H9 (cell line): ENCODE measurements at regions not wholly inside any gene's neighbourhood (a gene's known extent, or its start where the extent isn't known, plus 50 kb on each side); places are given as distances from the start of the nearest gene placed in this dataset.

ENCODE experiments used
- DNase-seq: peaks from one replicate; pipeline ENCODE4 v3.0.0-alpha.2; 2017
- H2AFZ ChIP-seq: one replicate; pipeline ENCODE4 v1.6.1; 2013; ENCODE audit warnings: mild to moderate bottlenecking, low read length, control low read depth, moderate library complexity
- H2AK5ac ChIP-seq: 2 replicates; pipeline ENCODE4 v1.6.1; 2013; ENCODE audit warnings: low read length, control low read depth, mixed read lengths; ENCODE audit not compliant: insufficient read length
- H2BK120ac ChIP-seq: one replicate; pipeline ENCODE4 v1.6.1; 2013; ENCODE audit warnings: low read depth, mild to moderate bottlenecking, low read length, control low read depth, inconsistent platforms; ENCODE audit not compliant: poor library complexity, severe bottlenecking
- H2BK12ac ChIP-seq: 2 replicates; pipeline ENCODE4 v1.6.1; 2013; ENCODE audit warnings: low read length, control low read depth, mixed read lengths, low read depth; ENCODE audit not compliant: insufficient read length
- H2BK15ac ChIP-seq: 2 replicates; pipeline ENCODE4 v1.6.1; 2013; ENCODE audit warnings: low read depth, low read length, control low read depth
- H2BK20ac ChIP-seq: one replicate; pipeline ENCODE4 v1.6.1; 2013; ENCODE audit warnings: low read depth, mild to moderate bottlenecking, low read length, control low read depth, inconsistent platforms; ENCODE audit not compliant: poor library complexity, severe bottlenecking
- H2BK5ac ChIP-seq: 2 replicates; pipeline ENCODE4 v1.6.1; 2013; ENCODE audit warnings: low read length, control low read depth, mixed read lengths; ENCODE audit not compliant: insufficient read length
- H3K14ac ChIP-seq: 2 replicates; pipeline ENCODE4 v1.6.1; 2013; ENCODE audit warnings: low read length, control low read depth; ENCODE audit not compliant: insufficient read depth
- H3K18ac ChIP-seq: 2 replicates; pipeline ENCODE4 v1.6.1; 2013; ENCODE audit warnings: low read depth, mild to moderate bottlenecking, mixed read lengths, low read length, control low read depth; ENCODE audit not compliant: insufficient read length
- H3K23ac ChIP-seq: 2 replicates; pipeline ENCODE4 v1.6.1; 2013; ENCODE audit warnings: low read length, control low read depth, mixed read lengths, low read depth; ENCODE audit not compliant: insufficient read length
- H3K23me2 ChIP-seq: 2 replicates; pipeline ENCODE4 v1.6.1; 2013; ENCODE audit warnings: low read depth, mild to moderate bottlenecking, mixed read lengths, low read length, control low read depth; ENCODE audit not compliant: insufficient read length, poor library complexity, severe bottlenecking
- H3K27ac ChIP-seq: 2 replicates; pipeline ENCODE4 v1.5.1; 2013; ENCODE audit warnings: low read length, control low read depth, mixed read lengths, low read depth; ENCODE audit not compliant: insufficient read length
- H3K27me3 ChIP-seq: 2 replicates; pipeline ENCODE4 v1.6.1; 2013; ENCODE audit warnings: low read length, control low read depth, inconsistent platforms; ENCODE audit not compliant: insufficient read depth
- H3K4ac ChIP-seq: 2 replicates; pipeline ENCODE4 v1.6.1; 2013; ENCODE audit warnings: low read depth, mild to moderate bottlenecking, control low read depth, inconsistent platforms, low read length, moderate library complexity
- H3K4me1 ChIP-seq: 2 replicates; pipeline ENCODE4 v1.6.1; 2013; ENCODE audit warnings: low read length, control low read depth, inconsistent platforms; ENCODE audit not compliant: insufficient read depth
- H3K4me2 ChIP-seq: 2 replicates; pipeline ENCODE4 v1.6.1; 2013; ENCODE audit warnings: low read length, control low read depth, mixed read lengths; ENCODE audit not compliant: insufficient read length, insufficient read depth
- H3K56ac ChIP-seq: 2 replicates; pipeline ENCODE4 v1.6.1; 2013; ENCODE audit warnings: low read depth, mild to moderate bottlenecking, mixed read lengths, low read length, control low read depth; ENCODE audit not compliant: insufficient read length
- H3K79me1 ChIP-seq: 2 replicates; pipeline ENCODE4 v1.6.1; 2013; ENCODE audit warnings: low read depth, mild to moderate bottlenecking, moderate library complexity, low read length, control low read depth, inconsistent platforms; ENCODE audit not compliant: insufficient read depth, poor library complexity, severe bottlenecking
- H3K79me2 ChIP-seq: 2 replicates; pipeline ENCODE4 v1.6.1; 2013; ENCODE audit warnings: low read length, control low read depth, inconsistent platforms; ENCODE audit not compliant: insufficient read depth
- H3K9ac ChIP-seq: 2 replicates; pipeline ENCODE4 v1.6.1; 2013; ENCODE audit warnings: low read length, control low read depth, mixed read lengths; ENCODE audit not compliant: insufficient read length; ENCODE audit errors: extremely low read depth
- H3K9me3 ChIP-seq: one replicate; pipeline ENCODE4 v1.6.1; 2013; ENCODE audit warnings: low read depth, low read length, inconsistent platforms; ENCODE audit not compliant: control insufficient read depth
- H3T11ph ChIP-seq: one replicate; pipeline ENCODE4 v1.6.1; 2013; ENCODE audit warnings: mild to moderate bottlenecking, low read length, control low read depth, inconsistent platforms
- H4K20me1 ChIP-seq: one replicate; pipeline ENCODE4 v1.6.1; 2013; ENCODE audit not compliant: control insufficient read depth, insufficient read length, insufficient read depth
- H4K5ac ChIP-seq: 2 replicates; pipeline ENCODE4 v1.6.1; 2013; ENCODE audit warnings: low read depth, mild to moderate bottlenecking, mixed read lengths, low read length, control low read depth; ENCODE audit not compliant: insufficient read length
- H4K8ac ChIP-seq: replicated peaks from 2 replicates; pipeline ENCODE4 v1.6.1; 2013; ENCODE audit warnings: low read length, control low read depth, mixed read lengths, low read depth; ENCODE audit not compliant: insufficient read length
- H4K91ac ChIP-seq: 2 replicates; pipeline ENCODE4 v1.6.1; 2013; ENCODE audit warnings: low read depth, mild to moderate bottlenecking, moderate library complexity, mixed read lengths, low read length, control low read depth; ENCODE audit not compliant: insufficient read length
- H3K27ac Mint-ChIP-seq, 3 experiments: 2 replicates in 2 of 3; 3 replicates in 1 of 3; pipeline ENCODE4 v1.8.0; 2020 to 2021; ENCODE audit warnings: mixed read lengths in 3 of 3, mild to moderate bottlenecking in 1 of 3, moderate library complexity in 1 of 3
- H3K27me3 Mint-ChIP-seq: 2 replicates; pipeline ENCODE4 v1.8.0; 2021; ENCODE audit warnings: low read depth, mild to moderate bottlenecking, moderate library complexity, mixed read lengths
- H3K36me3 Mint-ChIP-seq, 3 experiments: 2 replicates in 2 of 3; 3 replicates in 1 of 3; pipeline ENCODE4 v1.8.0; 2020 to 2021; ENCODE audit warnings: low read depth in 3 of 3, mixed read lengths in 3 of 3; ENCODE audit not compliant: insufficient read depth in 1 of 3
- H3K4me1 Mint-ChIP-seq, 2 experiments: 2 replicates each; pipeline ENCODE4 v1.8.0; 2020; ENCODE audit warnings: mixed read lengths in 2 of 2
- H3K4me3 Mint-ChIP-seq, 2 experiments: 2 replicates in 1 of 2; 3 replicates in 1 of 2; pipeline ENCODE4 v1.8.0; 2020 to 2021; ENCODE audit warnings: mild to moderate bottlenecking in 2 of 2, mixed read lengths in 2 of 2, moderate library complexity in 1 of 2
- H3K9me3 Mint-ChIP-seq, 2 experiments: 2 replicates in 1 of 2; 3 replicates in 1 of 2; pipeline ENCODE4 v1.8.0; 2020; ENCODE audit warnings: mild to moderate bottlenecking in 2 of 2, mixed read lengths in 2 of 2, moderate library complexity in 1 of 2
- CTCF ChIP-seq: fragments of 200-600 bp; sonication (generic); conservative IDR thresholded peaks from 3 replicates; pipeline ENCODE4 v1.8.0; 2021; ENCODE audit warnings: antibody characterized with exemption, mild to moderate bottlenecking
- WGBS: extraction: QIAGEN DNeasy Blood & Tissue Kit; methylation state at CpG from one replicate; pipeline ENCODE4 v1.1.7; 2013; ENCODE audit warnings: missing lambda C conversion rate, low lambda C conversion rate, mixed read lengths; ENCODE audit not compliant: insufficient read length; ENCODE audit errors: extremely low coverage; 5-methylcytosine and 5-hydroxymethylcytosine counted together

- no peak for TF ChIP-seq CTCF
- Histone ChIP-seq H4K8ac (no peak overlapping the region), H4K5ac (no peak overlapping the region), H3K79me1 (no peaks in the 10 kb centered on the region), H2BK120ac (no peak overlapping the region), H2BK12ac (no peak overlapping the region), H3K4me1 (no peaks in the 10 kb centered on the region), H4K91ac (no peak overlapping the region), H2AFZ (no peak overlapping the region), H3K79me2 (no peaks in the 10 kb centered on the region), H2BK5ac (no peak overlapping the region), H3K18ac (no peak overlapping the region), H3K4me2 (no peak overlapping the region), H3K14ac (no peak overlapping the region), H3K27ac (no peak overlapping the region), H2BK15ac (no peak overlapping the region), H3K9me3 (no peaks in the 10 kb centered on the region), H3K9ac (no peak overlapping the region), H2BK20ac (no peak overlapping the region), H4K20me1 (no peaks in the 10 kb centered on the region), H3T11ph (no peak overlapping the region), H3K56ac (no peak overlapping the region), H3K4ac (no peak overlapping the region), H3K23me2 (no peaks in the 10 kb centered on the region), H3K23ac (no peak overlapping the region), H2AK5ac (no peak overlapping the region), H3K27me3 (no peaks in the 10 kb centered on the region; the same call in 1 of the 2 replicates)
- H3K9me3 Mint-ChIP-seq, result no peaks in the 10 kb centered on the region
- no peak overlapping the region; a peak in 1 of 5 replicates for H3K4me3 Mint-ChIP-seq
- H3K36me3 Mint-ChIP-seq, result no peaks in the 10 kb centered on the region
- H3K27ac Mint-ChIP-seq, result no peak overlapping the region; a peak in 1 of 7 replicates
- peaks cover 12 to 19% of the 10 kb centered on the region in 2 experiments for H3K4me1 Mint-ChIP-seq
- DNase-seq, result peak; percentile 40
- H3K27me3 Mint-ChIP-seq, result no peaks in the 10 kb centered on the region; the same call in 1 of the 2 replicates
- WGBS, result no CpG with 5 or more reads among the region's 18 CpGs
Measured at GRCh38 chr2:129908721-129909373, 70.6 kb upstream of the RAB6C start.
